Midbrain (tissue), 1 donor: ENCODE measurements at regions not wholly inside any gene's neighbourhood (a gene's known extent, or its start where the extent isn't known, plus 50 kb on each side); places are given as distances from the start of the nearest gene placed in this dataset.
"Not testable (repeated sequence)": the region's sequence is repeated elsewhere in the genome, so short reads cannot be mapped to it uniquely, and the experiment has no call there.

Source experiments
- DNase-seq: peaks from one replicate; lab custom pipeline; 2025; lab: John Stamatoyannopoulos, UW

- DNase-seq = no peak
Observed at GRCh38 chr9:32172256-32172655, 212.2 kb upstream of the ACO1 start.

GRCh38 chr9:32177396-32177795, 207.0 kb upstream of the ACO1 start:
- DNase-seq = no peak

- no peak for DNase-seq
Observed at GRCh38 chr9:32180597-32180996, 203.8 kb upstream of the ACO1 start.

GRCh38 chr9:32200241-32200640, 184.2 kb upstream of the ACO1 start:
- DNase-seq = no peak

- DNase-seq = no peak
Observed at GRCh38 chr9:32200896-32201295, 183.5 kb upstream of the ACO1 start.

- DNase-seq = not testable (repeated sequence)
Observed at GRCh38 chr9:32209164-32209563, 175.3 kb upstream of the ACO1 start.

GRCh38 chr9:32218100-32218767, 166.2 kb upstream of the ACO1 start:
- DNase-seq = no peak

GRCh38 chr9:32220750-32221149, 163.7 kb upstream of the ACO1 start:
- DNase-seq = no peak

GRCh38 chr9:32234451-32234850, 150.0 kb upstream of the ACO1 start:
- no peak for DNase-seq

- peak; percentile 7 for DNase-seq
Observed at GRCh38 chr9:32247168-32247567, 137.3 kb upstream of the ACO1 start.

GRCh38 chr9:32248189-32248712, 136.2 kb upstream of the ACO1 start:
- DNase-seq = no peak

GRCh38 chr9:32251539-32251938, 132.9 kb upstream of the ACO1 start:
- peak; percentile 78 for DNase-seq

GRCh38 chr9:32253731-32254130, 130.7 kb upstream of the ACO1 start:
- DNase-seq = no peak

- DNase-seq = no peak
Observed at GRCh38 chr9:32255026-32255425, 129.4 kb upstream of the ACO1 start.

- DNase-seq = no peak
Observed at GRCh38 chr9:32258482-32258881, 126.0 kb upstream of the ACO1 start.

- no peak for DNase-seq
Observed at GRCh38 chr9:32260151-32260862, 124.1 kb upstream of the ACO1 start.

- no peak for DNase-seq
Observed at GRCh38 chr9:32264170-32264864, 120.1 kb upstream of the ACO1 start.

GRCh38 chr9:32265037-32265436, 119.4 kb upstream of the ACO1 start:
- DNase-seq = no peak

GRCh38 chr9:32278991-32279390, 105.5 kb upstream of the ACO1 start:
- no peak for DNase-seq

GRCh38 chr9:32289756-32290155, 94.7 kb upstream of the ACO1 start:
- DNase-seq = no peak

GRCh38 chr9:32291370-32291769, 93.1 kb upstream of the ACO1 start:
- DNase-seq = no peak

- DNase-seq = no peak
Observed at GRCh38 chr9:32292611-32293010, 91.8 kb upstream of the ACO1 start.

- no peak for DNase-seq
Observed at GRCh38 chr9:32293091-32293490, 91.4 kb upstream of the ACO1 start.
